ENCODE measurements at regions not wholly inside any gene's neighbourhood (a gene's known extent, or its start where the extent isn't known, plus 50 kb on each side); places are given as distances from the start of the nearest gene placed in this dataset.

DNA sequence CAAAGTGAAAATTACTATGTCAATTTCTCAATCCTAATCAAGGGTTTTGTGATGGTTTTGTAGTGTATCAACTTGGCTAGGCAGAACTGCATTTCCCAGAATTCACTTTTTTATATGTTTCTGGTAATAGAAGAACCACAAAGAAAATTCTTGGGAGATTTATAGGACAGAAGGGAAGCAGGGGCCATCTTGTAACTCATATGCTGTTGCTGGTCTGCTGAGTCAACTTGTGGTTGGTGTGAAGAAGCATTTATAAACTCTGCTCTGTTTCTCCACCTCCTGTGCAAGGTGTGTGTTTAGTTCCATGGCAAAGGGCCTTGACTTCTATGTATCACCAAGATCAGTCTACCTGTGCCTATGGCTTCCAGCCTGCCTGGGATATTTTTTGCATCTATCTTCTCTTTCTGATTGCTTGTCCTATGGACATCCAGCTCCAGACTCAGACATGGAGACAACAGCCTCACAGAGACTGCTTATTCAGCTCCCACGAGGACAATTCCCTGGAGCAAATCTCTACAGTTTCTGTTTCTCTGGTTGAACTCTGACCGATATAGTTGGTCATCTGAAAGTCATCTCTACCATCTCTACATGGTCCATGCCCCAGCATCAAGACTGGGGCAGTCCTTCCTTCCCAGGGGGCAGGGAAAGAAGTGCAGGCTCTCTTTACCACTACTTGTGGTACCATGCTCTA is 364.3 kb upstream of the DDHD1 start:
- DNase-seq (ENCODE audit: low spot score) = no peak

DNA sequence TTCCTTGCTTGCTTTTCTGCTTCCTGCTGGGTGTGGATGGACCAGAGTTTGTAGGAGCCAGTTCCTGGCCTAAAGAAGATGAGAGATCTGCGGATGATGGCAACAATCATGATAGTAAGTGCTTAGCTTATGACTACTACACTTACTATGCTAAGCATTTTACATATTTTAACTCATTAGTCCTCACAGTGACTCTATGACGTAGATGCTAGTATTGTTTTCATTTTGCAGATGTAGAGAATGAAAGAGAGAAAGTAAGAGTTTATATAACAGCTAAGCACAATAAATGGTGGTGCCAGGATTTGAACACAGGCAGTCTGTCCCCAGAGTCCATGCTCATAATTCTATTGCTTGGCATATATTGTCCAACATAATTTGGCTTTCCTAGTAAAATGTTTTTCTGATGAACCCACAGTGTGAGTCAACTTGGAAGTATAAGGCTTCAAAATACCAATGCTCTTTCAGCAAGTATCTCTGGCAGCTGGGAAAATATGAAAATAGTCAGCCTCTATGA is 363.2 kb upstream of the DDHD1 start:
- DNase-seq (ENCODE audit: low spot score) = no peak

DNA sequence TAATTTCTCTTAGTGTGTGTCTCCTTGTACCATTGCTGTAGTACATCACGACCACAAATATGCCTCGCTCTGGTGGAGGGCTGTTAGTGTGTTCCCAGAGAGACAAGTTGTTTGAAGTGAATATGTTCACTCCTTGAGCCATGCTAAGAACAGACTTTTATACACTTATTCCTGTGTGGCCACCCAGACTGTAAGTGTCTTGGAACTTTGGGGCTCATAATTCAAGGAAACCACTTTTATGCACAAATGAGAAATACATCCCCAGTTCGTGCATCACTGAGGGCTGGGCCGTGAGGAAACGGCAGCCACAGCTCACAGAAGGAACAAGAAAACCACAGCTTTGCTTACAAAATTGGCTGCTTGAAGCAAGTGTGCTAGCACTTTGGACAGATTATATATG is 362.2 kb upstream of the DDHD1 start:
- DNase-seq (ENCODE audit: low spot score) = no peak

DNA sequence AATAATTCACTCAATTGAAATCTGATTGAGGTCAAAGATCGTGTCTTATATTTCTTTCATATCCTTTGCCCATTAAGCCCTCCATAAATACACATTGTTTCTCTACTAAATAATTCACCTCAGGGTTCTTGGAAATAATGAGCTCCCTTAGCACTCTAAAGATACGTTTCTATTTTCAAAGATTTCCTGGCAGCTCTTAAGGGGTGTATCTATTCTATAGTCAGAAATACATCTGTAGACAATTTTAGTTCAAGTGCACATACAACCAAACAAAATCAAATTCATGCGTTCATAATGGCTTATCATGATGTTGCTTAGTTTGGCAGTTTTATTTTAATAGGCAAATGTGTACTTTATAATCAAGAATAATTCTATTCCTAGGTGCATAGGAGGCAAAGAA is 361.1 kb upstream of the DDHD1 start:
- no peak for DNase-seq (ENCODE audit: low spot score)

DNA sequence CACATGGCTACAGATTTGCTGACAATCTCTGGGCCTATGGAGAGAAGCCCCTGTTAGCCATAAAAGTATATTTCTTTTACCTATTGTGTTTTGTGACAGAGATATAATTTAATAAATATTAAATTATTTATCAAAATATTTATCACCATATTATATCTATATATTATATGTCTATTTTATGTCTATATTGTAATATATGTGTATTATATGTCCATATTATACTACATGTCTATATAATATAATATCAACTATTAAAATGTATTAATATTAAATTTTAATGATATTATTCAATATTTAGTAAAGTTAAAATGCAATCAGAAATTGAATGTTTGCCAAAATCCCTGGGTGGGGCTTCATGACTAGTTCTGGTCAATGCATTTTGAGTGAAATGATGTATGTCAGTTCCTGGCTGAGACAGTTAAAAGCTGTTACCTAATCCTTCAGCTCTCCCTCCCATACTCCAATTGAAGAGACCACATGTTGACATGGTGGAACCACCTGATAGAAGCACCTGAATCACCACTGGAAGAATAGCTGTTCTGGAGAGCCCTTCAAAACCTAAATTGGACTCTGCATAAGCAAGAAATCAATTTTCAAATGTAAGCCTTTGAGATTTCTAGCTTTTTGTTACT is 357.3 kb upstream of the DDHD1 start:
- no peak for DNase-seq (ENCODE audit: low spot score)

DNA sequence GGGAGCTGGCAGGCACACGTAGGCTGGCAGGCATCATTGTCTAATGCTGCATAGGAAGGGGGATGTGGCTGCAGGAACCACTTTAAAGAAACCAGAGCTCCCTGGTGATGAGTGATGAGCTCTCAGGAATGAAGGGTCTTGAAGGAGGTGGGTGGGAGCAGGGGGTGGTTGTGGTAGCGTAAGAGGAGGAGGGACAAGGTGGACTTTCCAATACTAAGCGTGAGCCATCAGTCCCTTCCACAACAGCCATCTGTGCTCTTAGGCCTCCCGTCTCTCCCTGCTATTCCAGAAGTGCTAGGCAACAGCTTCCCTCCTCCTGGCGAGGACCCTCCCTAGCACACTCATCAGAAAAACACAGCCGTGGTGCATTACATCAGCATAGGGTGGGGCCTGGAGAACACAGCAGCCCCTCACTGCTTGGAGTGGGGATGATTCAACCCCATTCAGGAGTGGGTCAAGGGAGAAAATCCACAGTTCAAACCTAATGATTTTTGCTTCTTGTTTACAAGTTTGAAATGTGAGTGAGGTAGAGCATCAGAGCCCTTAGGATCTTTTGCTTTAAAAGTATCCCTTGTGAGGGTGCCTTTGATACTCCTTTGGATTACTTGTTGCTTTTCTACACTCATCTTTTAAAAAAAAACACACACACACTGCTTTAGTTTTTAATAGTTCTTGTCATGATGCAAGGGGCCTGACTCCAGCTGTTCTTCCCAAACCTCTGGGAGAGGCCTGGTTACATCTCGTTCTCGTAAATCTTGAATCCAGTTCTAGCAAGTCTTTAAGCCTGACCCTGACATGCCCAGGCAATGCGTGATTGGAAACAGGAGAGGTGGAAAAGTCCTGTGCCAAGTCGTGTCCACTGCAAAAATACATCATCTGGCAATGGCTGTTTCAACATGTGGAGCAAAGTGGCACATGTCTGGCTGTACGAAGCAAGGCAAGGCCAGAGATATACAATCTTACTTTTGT is 356.4 kb upstream of the DDHD1 start:
- no peak for DNase-seq (ENCODE audit: low spot score)

DNA sequence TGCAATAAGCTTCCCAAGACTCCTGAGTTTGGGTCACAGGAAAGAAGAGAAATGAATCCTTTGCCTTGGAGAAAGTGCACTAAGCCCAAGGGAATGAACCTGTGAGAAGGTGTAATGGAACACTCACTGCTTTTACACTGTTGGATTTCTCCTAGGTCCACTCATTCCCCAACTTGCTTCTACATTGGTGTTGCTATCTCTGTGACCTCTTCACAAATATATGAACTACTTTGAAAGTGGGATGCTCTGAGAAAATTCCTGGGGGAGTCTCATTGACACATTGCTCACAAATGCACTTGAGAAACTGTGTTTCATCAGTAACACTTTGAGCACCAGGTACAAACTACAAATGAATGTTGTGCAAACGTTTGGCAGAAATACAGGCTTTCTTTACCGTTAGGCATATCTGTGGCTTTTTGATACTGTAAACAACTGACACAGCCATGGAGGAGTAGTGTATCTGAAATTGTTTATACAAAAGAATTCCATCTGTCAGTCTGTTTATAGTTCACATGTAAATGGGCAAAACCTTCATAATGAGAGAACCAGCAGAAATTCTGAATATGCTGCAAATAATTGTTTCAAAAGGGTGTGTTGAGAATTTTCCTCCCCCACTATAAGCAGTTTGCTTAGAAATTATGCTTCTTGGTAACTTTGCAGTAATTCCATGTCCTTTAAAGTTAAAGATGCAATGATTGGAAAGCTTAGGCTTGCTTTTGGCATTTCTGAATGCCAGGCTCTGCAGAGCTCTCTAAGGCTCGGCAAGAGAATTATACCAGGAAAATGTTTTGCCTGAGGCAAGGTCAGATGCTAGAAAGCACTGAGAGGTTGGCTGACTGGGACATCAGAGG is 348.5 kb upstream of the DDHD1 start:
- no peak for DNase-seq (ENCODE audit: low spot score)

DNA sequence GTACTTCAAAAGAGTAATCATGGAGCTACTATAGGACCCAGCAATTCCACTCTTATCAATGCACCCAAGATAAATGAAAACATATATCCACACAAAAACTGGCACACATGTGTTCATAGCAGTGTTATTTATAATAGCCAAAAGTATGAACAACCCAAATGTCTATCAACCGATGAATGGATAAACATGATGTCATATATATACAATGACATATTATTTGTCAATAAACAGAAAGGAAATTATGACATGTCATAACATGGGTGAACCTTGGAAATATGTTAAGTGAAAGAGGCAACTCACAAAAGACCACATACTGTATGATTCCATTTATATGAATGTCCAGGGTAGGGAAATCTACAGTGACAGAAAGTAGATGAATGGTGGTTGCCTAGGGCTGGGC is 347.1 kb upstream of the DDHD1 start:
- no peak for DNase-seq (ENCODE audit: low spot score)

DNA sequence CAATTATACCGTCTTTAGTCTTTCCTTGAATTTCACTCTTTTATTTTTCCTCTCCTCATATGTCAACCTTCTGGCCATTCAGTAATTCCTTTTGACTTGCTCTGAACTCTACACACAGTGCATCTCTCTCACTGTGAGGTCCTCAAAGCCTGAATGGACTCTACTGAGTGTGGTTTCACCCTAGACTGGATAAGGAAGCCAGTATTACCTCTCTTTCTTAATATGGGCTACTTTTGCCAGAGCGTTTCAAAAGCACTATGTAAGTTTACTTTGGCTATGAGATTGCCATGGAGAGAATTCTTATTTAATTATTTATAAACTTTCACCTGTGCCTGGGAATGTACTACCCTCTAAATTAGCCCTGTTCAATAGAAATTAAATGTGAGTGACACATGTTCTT is 343.5 kb upstream of the DDHD1 start:
- no peak for DNase-seq (ENCODE audit: low spot score)

DNA sequence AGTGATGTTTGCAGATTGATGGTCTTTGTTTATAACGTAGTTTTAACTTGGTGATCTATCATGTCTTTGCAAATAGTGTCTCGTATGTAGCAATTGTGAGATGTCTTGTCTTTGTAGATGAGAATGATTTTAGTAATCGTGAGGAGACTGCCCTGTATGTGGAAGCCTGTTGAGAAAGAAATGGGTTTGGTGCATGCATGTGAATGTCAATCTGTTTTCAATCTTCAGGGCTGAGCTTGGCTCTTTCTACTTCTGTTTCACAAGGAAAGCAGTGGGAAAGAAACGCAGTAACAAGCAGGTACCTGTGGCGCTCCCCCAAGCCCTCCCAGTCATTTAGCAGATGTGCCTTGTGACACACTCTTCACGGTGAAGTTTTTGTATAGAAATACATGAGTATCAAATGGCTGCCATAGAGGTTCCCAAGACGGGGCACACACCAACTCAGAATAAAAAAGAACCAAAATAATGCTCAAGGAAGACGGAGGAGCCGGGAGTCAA is 342.8 kb upstream of the DDHD1 start:
- no peak for DNase-seq (ENCODE audit: low spot score)

DNA sequence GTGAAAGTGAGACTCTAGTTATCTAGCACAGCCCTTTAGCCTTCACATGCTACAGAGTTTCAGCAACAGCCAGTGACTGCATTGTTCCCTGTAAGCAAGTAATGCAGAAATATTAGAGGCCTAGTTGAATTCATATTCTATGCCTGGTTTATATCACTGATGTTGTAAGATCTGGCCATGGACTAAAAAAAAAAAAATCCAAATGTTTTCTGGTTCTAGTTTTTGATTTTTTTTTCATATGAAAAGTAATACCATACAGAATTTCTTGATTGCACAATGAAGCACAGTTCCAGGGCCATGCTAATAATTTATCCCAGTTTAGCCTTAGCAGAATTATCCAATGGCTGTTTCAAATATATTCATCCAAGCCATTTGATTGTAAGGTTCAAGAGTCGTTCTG is 341.5 kb upstream of the DDHD1 start:
- DNase-seq (ENCODE audit: low spot score) = no peak

DNA sequence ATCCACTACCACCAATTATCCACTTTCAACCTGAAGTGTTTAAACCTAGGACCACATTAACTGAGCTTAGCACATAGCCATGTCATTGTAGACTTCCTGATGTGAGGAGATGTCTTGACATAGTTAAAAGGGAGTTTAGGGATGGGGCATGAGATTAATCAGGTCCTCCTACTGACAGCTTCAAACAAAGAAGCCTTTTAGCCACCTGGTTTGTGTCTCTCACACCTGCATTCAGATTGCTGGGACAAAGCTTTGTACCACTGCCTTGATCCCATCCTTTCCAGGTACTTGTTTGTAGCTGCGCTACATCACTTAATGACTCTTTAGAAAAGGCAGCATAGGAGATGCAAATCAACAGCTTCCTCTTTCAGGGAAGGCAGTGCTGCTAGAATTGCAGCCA is 340.7 kb upstream of the DDHD1 start:
- DNase-seq (ENCODE audit: low spot score) = no peak

DNA sequence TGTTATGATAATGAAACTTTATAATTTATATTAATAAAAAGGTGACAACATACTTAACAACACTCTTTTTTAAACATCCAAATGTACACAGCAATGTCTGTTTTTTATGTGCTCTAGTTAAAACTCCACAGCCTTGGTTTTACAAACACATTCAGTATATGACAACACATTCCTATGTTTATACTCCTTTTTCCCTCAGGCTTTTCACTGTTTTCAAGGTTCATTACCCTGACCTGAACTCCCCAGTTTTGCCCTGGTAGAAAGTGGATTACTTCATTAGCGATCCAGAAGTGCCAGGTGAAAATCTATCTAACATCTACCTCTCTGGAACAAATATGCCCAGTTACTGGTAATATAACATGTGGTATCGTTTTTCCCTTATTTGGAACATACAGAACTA is 340.2 kb upstream of the DDHD1 start:
- DNase-seq (ENCODE audit: low spot score) = no peak

DNA sequence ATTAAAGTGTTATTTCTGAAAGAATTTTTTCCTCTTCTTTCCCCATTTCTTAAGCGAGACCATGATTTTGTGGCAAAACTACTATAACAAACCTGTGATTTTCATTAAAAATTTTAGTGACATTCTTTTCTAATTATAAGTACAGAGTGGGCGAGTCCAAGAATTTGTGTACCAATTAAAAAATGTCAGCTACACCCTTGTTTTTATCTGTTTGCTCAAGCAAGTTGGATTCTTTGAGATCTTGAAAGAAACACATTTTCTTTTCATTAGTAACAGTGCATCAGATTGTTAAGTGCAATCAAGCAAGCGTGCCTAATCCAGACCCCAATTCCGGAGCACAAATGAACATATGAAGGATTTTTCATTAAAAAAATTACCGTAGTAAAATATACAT is 338.8 kb upstream of the DDHD1 start:
- DNase-seq (ENCODE audit: low spot score) = no peak

DNA sequence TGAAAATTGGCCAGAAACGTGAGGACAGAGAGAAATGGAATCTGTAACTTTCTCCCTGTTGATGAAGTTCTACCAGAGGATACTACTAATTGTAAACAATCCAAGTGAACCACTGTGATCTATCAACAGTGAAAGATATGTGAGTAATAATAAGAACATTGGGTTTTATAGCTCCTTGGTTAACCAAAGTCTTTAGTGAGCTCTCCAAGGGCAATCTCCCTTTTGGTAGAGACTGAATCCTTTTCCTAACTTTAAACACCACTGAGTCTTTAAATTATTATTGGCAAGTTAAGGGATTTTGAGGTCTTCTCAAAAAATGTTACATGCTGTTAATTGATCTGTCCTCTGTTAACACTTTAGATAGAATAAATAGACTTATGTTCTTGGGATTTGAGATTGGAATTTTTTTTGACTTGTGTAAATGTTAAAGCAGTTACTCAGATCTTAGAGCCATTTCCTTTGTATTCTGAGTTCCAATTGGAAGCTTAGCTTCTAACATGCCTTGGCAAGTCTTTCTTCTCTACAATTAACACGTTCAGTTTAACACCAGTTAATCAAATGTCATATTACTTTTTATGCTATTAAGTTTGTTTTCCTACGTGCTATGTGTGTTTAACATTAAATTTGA is 338.2 kb upstream of the DDHD1 start:
- DNase-seq (ENCODE audit: low spot score) = no peak

DNA sequence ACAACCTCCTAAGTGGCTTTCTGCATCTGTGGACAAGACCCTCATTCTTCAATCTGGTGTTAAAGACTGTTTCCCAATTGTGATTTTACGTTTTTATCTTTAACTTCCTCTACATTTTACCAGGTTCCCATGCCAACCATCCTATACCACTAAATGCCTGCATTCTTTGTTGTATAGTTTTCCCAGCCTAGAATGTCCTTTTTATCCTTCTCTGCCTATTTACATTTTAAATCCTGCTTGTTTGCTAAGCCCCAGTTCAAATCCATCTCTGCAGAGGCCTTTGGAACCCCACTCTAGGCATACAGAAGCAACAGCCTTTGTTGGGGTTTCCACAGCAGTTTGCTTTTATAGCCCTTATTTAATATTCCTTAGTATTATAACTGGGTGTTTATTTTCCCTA is 325.1 kb upstream of the DDHD1 start:
- no peak for DNase-seq (ENCODE audit: low spot score)

DNA sequence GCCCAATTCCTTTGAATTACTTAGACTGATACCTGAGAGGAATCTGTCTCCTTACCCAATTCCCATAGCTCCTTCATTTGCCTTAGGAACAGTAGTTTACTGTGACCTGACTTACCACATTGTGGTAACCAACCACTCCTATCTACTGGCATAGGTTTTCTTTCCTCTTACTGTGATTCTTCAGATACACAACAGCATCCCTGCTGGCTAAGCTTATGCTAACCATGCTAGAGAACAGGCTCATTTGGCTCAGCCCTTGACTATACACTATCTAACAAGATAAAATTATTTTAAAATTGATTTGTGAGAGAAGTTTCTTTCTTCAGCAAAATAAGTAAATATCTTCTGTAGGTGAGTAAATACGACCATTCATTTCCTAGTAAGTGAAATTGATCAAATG is 320.4 kb upstream of the DDHD1 start:
- DNase-seq (ENCODE audit: low spot score) = no peak

DNA sequence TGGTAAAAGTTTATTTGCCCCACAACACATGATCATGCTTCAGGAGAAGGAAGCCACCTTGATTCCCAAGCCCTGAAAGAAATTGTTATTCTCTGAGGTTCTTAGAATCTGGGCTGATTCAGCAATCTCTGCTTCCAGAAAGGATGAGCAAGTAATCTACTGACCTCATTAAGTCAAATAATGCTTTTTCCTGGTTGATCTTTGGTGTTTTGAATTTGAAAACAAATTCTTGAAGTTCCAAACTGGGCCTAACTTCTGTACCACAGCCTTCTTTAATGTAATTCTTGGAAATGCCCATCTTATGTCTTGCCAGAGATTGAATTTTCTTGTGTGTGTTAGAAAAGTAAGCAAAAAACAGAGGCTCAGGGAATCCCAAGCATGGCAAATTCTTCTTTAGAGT is 319.2 kb upstream of the DDHD1 start:
- DNase-seq (ENCODE audit: low spot score) = no peak

DNA sequence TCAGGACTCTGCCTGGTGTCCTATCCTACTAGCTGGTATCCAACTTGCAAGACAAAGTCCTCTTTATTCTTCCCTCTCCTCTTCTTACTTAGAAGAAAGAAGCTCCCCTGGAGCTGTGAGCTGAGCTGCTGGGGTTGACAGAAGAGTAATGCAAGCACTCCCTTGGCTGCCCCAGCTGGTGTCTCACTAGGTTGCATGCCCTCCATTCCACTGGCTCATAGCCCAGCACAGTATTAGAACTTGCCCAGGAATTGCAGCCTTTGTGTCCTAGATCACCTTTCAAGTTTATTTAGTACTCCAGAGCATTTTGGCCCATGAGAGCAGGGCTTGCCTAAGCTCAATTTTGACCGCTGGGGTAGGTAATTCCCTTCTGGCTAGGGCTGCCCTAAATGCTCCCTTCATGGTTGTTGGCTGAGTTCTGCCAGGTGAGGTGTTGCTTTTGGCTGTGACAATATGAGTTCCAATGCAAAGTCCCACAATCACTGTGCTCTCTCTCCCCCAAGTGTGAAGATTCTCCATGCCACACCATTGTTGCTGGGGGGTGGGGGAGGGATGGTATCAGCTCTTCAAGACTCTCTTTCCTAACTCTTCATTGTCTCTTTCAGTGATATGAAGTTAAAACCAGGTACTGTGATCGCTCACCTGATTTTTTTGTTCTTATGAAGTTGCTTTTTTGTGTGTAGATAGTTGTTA is 317.4 kb upstream of the DDHD1 start:
- no peak for DNase-seq (ENCODE audit: low spot score)

DNA sequence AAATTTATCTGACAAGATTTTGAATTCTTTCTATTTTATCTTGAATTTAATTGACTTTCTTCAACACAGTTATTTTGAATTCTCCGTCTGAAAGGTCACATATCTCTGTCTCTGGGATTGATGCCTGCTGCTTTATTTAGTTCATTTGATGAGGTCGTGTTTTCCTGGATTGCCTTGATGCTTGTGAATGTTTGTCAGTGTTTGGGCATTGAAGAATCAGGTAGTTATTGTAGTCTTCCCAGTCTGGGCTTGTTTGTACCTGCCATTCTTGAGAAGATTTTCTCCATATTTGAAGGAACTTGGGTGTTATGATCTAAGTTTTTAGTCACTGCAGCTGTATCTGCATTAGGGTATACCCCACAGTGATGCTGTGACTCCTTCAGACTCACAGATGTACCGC is 315.8 kb upstream of the DDHD1 start:
- DNase-seq (ENCODE audit: low spot score) = no peak

DNA sequence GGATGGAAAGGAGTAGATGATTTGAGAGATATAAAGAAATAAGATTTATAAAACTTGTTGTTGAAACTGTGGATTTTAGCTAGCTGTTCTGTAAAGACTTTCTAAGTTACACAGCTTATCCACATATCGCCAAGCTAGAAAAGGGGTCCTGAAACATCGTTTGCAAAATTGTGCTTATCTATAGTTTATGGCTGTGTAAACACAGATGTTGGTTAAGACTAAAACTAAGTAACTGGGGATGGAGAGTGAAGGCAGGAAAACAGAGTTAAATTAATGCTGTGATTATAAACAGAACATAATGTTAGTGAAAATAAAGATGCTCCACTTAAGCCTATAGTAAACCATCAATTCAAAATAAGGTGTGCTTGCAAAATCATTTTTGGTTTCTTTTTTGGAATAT is 311.3 kb upstream of the DDHD1 start:
- DNase-seq (ENCODE audit: low spot score) = no peak
